ENCODE measurements at regions not wholly inside any gene's neighbourhood (a gene's known extent, or its start where the extent isn't known, plus 50 kb on each side); places are given as distances from the start of the nearest gene placed in this dataset.
"Not testable (repeated sequence)": the region's sequence is repeated elsewhere in the genome, so short reads cannot be mapped to it uniquely, and the experiment has no call there.

- not testable (repeated sequence) for DNase-seq
These were observed 69.0 kb upstream of the TOPAZ1 start for GRCh38 chr3:44172701-44173100.

- DNase-seq: no peak
These were observed 68.4 kb upstream of the TOPAZ1 start for GRCh38 chr3:44173263-44173662.

DNA sequence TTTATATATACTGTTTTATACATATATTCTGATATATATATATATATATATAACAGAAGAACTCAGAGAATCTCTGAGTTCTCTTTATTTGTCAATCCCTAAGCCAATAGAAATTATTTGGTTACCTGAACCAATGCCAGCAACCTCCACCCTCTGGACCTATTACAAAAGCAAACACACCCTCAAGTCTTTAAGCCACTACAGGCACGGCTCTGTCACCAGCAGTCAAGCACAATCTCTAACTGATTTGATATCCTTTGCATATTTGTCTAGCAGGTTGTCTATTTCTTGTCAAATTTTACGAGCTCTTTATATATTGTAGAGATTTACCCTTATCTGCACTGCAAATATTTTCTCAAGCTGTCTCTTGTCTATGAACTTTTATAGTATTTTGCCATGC, 66.6 kb upstream of the TOPAZ1 start:
- DNase-seq: no peak

DNA sequence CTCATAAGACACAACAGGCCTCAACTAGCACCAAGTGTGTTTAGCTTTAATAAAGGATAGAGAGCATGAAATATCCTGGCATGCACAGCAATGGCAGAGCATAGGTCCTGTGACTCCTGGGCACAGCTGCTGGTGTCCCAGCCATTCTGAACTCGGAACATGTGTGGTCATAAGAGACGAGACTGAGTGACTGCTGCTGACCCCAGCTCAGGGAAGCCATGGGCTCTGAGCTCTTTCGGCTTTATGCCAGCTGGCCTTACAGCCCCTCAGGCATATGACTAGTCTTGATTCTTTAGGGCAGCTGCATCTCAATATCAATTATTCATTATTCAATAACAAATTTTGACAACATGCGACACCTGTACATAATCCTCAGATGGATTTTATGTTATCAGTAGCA, 62.4 kb upstream of the TOPAZ1 start:
- peak; percentile 23 for DNase-seq

DNA sequence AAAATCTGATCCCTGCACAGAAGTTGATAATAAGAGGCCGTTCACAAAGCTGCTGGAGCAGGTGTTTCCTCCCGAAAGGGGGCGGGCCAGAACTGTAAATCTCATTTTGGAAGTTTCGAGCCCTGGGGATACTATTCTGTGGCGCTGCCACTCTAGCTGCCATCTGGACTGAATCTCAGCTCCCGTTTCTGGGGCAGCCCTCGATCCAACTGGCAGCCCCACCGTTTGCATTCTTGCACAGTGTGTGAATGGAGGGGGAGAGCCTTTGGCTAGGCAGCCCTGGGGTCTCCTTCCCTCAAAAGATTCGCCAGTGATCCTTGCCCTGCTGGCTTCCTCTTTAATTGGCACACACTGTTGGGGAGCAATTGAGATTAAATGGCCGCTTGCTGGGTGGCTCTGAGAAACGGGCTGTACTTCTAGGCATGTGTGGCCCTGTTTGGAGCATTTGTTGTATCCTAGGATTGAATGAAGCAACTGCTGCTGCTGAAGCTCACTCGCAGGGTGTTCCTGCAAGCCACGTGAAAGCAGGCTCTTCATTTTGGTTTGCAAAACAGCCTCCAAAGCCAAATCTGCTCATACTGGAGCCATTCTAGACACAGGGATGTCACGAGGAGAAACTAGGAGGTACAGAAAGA, 57.2 kb upstream of the TOPAZ1 start:
- DNase-seq: peak; percentile 44

DNA sequence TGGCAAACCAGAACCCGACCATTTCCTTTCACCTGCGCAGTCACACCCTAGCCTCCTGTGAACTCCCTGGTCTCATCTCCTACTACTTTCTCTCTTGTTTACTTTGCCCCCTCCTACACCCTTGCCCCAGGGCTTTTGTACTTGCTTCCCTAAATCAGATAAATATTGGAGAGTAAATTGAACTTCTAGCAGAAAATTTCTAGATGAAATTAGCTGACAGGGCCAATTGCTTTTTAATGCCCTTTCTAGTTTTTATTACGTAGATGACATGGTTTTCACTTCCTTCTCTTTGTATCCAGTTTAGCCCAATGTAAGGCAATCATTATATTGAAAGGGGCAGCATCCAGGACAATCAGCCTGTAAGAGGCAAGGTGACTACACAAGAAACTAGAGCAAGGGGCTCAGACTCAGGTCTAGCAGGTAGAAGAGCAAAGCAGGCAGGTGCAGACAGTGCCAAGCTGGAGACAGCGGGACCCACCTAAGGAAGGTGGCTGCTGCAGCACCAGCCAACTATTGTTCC, 56.2 kb upstream of the TOPAZ1 start:
- DNase-seq: no peak

DNA sequence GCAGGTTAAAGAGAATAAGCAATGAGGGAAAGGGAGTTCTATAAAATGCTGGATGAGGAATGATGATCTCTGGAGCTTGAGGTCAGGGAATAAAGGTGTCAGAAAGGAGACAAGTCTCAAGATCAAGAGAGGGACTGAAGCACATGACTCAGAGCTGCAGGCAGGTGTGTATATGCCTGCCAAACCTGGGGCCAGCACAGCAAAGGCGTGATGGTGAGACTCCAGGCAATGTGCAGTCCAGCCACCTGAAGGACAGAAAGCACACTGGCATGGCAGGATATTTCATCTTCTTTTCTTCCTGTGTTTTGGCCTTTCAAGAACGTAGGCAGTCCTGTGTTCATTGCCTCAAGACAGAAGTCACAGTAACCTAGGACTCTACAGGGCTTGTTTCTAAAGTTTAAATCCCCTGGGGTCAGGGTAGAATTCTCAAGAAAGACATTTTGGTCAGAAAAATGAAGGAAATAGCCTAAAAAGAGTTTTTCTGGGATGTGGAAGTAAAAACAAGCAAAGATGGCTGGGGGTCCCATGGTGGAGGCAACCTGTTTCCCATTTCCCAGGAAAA, 55.5 kb upstream of the TOPAZ1 start:
- no peak for DNase-seq

DNA sequence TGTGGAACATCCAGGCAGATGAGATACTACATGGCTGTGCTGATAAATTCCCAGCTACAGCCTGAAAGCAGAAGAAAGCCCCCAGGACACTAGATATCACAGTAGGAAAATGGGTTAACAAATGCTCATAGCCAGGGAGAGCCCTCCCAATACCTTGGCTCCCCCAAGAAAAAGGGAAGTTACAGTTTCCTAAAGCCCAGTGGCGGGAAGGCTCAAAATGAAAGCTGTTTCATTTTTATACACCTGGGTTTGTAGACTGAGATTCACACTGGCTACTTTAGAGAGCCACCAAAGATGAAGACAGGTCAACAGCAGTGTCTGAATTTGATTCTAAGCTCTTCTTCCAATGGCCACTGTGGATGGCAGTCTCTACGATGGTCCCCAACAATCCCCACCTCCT, 55.0 kb upstream of the TOPAZ1 start:
- DNase-seq: no peak
